8988T (cell line): ENCODE measurements at regions not wholly inside any gene's neighbourhood (a gene's known extent, or its start where the extent isn't known, plus 50 kb on each side); places are given as distances from the start of the nearest gene placed in this dataset.

Source experiments
- DNase-seq: peaks from one replicate; pipeline ENCODE4 v3.0.0; 2011

- no peak for DNase-seq
Observed at GRCh38 chr10:4217187-4217586, 432.2 kb upstream of the KLF6 start.

- no peak for DNase-seq
Observed at GRCh38 chr10:4216726-4217125, 431.7 kb upstream of the KLF6 start.

DNA sequence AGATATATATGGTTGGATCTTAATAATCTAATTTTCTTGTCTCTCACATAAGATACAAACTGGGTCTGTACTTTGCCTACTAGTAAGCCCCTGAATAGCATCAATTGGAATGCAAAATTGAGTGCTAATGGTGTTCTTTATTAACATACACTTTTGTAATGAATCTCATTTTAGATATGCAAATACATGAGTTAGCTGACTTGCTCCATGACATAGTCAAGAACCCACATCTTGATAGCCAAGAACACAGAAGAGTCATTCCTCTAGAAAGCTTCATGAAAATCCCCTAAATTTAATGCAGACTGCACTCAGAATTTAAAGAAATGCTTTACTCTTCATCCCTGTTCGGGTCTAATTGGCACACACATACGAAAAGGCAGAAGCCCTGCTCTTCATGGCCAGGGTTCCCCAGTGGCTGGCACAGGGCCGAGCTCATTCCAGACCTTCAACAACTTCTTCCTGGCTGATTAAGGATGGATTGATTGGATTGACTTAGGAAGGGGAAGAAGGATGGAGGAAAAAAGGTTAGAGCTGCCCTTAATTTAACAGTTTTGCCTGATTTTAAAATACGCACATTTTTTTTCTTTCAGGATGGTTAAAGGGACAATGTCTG, 431.1 kb upstream of the KLF6 start:
- DNase-seq: no peak

DNA sequence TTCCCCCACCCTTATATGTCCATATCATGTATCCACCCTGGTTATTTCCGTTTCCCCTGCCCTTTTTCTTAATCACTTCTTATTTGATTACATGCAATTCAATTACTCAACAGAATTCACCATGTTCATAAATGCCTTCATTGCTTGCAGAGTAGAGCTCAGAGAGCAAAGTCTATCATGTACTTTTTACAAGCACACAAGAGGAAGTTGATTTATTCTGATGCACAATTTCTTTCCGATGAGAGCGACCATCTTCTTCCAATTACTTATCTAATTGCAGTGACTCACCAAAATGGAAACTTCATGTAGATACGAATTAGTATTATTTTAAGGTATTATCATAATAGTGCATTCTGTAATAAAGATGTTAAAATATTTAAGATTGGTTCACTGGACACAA, 430.5 kb upstream of the KLF6 start:
- DNase-seq: no peak

DNA sequence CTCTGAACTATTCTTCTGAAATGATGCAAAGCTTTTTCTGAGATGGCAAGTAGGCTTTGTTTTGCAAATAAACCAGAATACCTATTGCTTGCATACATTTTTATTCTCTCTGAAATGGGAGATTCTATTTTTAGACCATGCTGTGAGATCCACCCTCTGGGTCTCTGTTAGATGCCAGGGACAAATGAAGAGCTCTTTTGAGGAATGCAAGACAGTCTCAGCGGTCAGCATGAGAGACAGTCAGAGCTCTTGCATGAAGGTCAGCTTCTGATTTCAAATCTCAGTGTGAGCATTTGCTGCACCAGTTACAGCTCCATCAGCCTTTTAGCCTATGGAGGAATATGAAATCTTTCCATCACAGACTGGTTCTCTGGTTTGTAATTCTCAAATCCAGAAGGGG, 429.9 kb upstream of the KLF6 start:
- DNase-seq: no peak

DNA sequence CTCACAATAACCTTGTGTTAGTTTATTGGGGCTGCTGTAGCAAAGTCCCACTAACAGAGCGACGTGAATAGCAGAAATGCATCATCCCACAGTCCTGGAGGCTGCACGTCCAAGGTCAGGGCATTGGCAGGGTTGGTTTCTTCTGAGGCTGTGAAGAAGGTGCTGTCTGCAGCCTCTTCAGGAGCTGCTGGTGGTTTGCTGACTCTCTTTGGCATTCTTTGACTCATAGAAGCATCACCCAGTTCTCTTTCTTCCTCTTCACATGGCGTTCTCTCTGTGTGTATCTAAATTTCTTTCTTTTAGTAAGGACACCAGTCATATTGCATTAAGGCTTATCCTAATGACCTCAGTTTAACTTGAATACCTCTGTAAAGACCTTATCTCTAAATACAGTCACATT, 428.4 kb upstream of the KLF6 start:
- no peak for DNase-seq

- no peak for DNase-seq
Observed at GRCh38 chr10:4212111-4212630, 427.2 kb upstream of the KLF6 start.

DNA sequence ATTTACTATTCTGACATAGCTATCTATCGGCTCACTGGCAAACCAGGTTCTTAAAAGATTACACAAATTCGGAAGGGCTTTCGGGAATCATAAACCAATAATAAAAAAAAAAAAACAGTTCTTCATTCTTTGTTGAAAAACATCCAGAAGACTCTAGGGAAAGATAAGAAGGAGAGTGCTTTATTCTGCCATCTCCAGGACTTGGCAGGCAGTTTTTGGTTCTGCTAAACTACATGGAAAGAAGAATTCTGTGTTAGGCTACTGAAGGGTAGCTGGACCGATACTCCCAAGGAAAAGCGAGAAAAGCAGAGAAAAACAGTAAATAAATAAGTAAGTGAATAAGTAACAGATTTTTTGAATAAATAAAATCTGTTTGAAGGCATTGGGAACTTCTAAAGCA, 423.5 kb upstream of the KLF6 start:
- no peak for DNase-seq

- DNase-seq: no peak
Observed at GRCh38 chr10:4205113-4205512, 420.1 kb upstream of the KLF6 start.

DNA sequence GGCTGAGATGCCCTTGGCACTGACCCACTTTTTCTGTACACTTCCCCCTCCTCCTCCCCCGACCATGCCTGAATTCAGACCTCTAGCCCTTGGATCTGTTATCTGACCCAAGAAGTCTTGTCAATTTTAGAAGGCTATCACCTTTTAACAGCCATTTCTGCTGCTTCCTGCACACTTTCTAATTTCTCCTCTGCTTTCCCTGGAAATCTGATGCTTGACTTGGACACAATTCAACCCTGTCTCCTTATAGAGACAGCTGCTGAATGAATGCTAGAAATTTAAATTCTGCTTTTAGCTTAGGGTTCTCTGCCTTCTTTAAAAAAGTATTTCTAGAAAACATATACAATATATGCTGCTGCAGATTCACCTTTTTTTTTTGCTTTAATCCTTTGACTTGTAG, 417.9 kb upstream of the KLF6 start:
- no peak for DNase-seq

- DNase-seq: no peak
Observed at GRCh38 chr10:4201866-4202825, 417.1 kb upstream of the KLF6 start.

DNA sequence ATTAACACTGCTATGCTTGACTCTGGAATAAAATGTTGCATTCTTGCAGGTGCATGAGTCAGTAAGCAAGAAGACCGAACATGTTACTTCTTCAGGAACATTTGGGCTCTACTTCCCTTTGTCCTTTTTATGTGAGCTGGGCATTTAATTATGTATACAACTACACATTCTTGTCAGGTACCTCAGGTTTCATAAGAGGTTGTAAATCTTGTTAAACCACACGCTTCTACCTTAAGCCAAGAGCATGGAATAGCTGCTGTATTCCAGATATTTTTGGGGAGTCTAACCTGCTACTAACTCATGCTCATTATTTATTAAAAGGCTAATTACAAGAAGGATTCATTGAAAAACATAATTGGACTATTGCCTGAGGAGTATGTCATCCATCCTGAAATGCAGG, 414.2 kb upstream of the KLF6 start:
- no peak for DNase-seq

GRCh38 chr10:4198216-4198615, 413.2 kb upstream of the KLF6 start:
- no peak for DNase-seq

DNA sequence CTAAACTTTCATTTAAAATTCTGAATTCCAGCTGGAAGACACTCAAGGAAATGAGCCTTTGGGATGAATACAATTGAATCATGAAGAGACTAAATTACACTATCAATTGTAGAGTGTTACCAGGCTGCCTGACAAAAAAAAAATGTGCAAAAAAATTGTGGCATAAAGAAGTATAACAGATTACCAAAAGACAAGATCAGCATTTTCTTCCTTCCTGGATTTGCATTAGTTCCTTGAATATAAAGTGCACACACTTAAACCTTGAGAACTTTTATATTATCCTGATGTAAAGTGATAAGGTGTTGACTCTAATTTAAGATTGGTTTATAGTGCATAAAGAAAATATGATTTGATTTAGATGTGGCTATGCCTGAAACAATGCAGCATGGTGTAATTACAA, 412.7 kb upstream of the KLF6 start:
- no peak for DNase-seq

DNA sequence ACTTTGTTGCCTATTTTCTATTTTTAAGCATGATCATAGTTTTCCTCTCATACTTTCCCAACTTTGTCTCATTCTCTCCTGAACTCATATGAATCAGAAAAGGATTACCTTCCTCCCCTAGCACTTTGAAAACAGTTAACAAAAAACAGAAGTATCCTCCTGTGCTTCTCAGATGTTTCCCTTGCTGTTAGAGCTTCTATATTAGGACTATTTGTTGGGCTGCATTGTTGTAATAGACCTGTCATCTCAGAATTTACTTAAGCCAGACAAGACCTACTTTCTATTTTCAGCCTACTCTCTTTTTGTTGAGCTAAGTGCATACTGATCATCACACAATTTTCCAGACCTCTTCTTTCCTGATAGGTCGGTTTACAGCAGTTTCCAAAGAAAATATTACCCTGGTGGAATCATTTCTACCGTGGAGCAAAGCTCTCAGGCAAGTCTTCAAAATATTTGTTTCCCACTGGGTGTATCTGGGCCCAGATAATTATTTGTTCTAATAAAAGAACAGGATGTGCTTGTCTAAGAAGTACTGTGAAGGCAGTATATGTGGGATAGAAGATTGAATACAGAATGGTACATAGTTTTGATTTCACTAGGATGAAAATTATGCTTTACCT, 411.9 kb upstream of the KLF6 start:
- no peak for DNase-seq

- DNase-seq: no peak
Observed at GRCh38 chr10:4196183-4196582, 411.2 kb upstream of the KLF6 start.

GRCh38 chr10:4195213-4195612, 410.2 kb upstream of the KLF6 start:
- no peak for DNase-seq

- no peak for DNase-seq
Observed at GRCh38 chr10:4194231-4194630, 409.2 kb upstream of the KLF6 start.

GRCh38 chr10:4191894-4192293, 406.9 kb upstream of the KLF6 start:
- DNase-seq: no peak

GRCh38 chr10:4191354-4191753, 406.3 kb upstream of the KLF6 start:
- DNase-seq: no peak

GRCh38 chr10:4190876-4191275, 405.9 kb upstream of the KLF6 start:
- no peak for DNase-seq

GRCh38 chr10:4189281-4189680, 404.3 kb upstream of the KLF6 start:
- DNase-seq: no peak

- DNase-seq: no peak
Observed at GRCh38 chr10:4188406-4188805, 403.4 kb upstream of the KLF6 start.
